ENCODE measurements at regions not wholly inside any gene's neighbourhood (a gene's known extent, or its start where the extent isn't known, plus 50 kb on each side); places are given as distances from the start of the nearest gene placed in this dataset.

DNA sequence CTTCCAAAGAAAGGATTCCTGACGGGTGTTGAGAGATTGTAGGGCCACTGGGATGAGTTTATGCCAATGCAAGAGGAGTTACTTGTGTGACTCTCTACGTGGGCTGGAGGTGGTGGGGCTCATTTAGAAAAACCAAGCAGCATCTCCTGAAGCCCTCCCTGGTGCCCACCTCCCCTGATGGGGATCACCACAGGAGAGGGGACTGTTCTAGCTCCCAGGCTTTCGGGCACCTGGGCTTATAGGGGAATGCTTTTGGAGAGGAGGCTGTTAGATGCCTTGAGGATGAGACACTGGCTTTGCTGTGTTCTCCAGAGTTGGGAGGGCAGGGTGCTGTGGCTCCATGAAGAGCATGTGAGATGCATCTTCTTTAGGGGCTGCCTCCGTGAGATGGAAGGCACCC is 65.0 kb downstream of the IRX1 start:
- DNase-seq (ENCODE audit: low read depth in 1 of 2, low spot score in 1 of 2) (no peak), ATAC-seq (no peak), FAIRE-seq (no peak)
- POLR2A ChIA-PET = no interaction called here
- 2% methylated on average over 4 of the region's 4 CpGs for WGBS (ENCODE audit: missing lambda C conversion rate)
- H3K4me1 ChIP-seq = no peaks in the 10 kb centered on the region
- H3K4me2 ChIP-seq = no peak overlapping the region
- no peak overlapping the region for H3K27ac ChIP-seq
- TF ChIP-seq ZNF302 (CRISPR knock-in tag; IDR thresholded peaks at IDR 0.05) (no peak), FOSB (CRISPR knock-in tag; IDR thresholded peaks at IDR 0.05) (no peak), POLR2AphosphoS2 (conservative IDR thresholded peaks at IDR 0.05; ENCODE audit: low read length) (no peak), NR3C1 (IDR thresholded peaks at IDR 0.05) (no peak)
- no peak overlapping the region for H3K4me3 ChIP-seq
- CTCF ChIA-PET = no interaction called here
- H3K9me3 ChIP-seq = no peaks in the 10 kb centered on the region

GRCh38 chr5:3661755-3662296 is 66.2 kb downstream of the IRX1 start:
- H3K4me1 ChIP-seq = no peaks in the 10 kb centered on the region
- WGBS (ENCODE audit: missing lambda C conversion rate) = 6% methylated on average over 4 of the region's 4 CpGs
- H3K4me3 ChIP-seq = no peak overlapping the region
- TF ChIP-seq, protein P1, sequence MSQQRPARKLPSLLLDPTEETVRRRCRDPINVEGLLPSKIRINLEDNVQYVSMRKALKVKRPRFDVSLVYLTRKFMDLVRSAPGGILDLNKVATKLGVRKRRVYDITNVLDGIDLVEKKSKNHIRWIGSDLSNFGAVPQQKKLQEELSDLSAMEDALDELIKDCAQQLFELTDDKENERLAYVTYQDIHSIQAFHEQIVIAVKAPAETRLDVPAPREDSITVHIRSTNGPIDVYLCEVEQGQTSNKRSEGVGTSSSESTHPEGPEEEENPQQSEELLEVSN (IDR thresholded peaks at IDR 0.05; ENCODE audit: borderline replicate concordance, low read depth) = no peak
- TF ChIP-seq, protein P2, sequence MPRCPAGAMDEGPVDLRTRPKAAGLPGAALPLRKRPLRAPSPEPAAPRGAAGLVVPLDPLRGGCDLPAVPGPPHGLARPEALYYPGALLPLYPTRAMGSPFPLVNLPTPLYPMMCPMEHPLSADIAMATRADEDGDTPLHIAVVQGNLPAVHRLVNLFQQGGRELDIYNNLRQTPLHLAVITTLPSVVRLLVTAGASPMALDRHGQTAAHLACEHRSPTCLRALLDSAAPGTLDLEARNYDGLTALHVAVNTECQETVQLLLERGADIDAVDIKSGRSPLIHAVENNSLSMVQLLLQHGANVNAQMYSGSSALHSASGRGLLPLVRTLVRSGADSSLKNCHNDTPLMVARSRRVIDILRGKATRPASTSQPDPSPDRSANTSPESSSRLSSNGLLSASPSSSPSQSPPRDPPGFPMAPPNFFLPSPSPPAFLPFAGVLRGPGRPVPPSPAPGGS (IDR thresholded peaks at IDR 0.05) = no peak
- TF ChIP-seq NPAS2 (CRISPR knock-in tag; IDR thresholded peaks at IDR 0.05; ENCODE audit: borderline replicate concordance) = no peak
- TF ChIP-seq EP300 (IDR thresholded peaks at IDR 0.05) = no peak
- TF ChIP-seq MAFK (IDR thresholded peaks at IDR 0.05; ENCODE audit: partially characterized antibody) = no peak
- TF ChIP-seq CBX2 (IDR thresholded peaks at IDR 0.05; ENCODE audit: borderline replicate concordance, low read depth) = no peak
- TF ChIP-seq, protein P3, sequence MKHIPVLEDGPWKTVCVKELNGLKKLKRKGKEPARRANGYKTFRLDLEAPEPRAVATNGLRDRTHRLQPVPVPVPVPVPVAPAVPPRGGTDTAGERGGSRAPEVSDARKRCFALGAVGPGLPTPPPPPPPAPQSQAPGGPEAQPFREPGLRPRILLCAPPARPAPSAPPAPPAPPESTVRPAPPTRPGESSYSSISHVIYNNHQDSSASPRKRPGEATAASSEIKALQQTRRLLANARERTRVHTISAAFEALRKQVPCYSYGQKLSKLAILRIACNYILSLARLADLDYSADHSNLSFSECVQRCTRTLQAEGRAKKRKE (CRISPR knock-in tag; IDR thresholded peaks at IDR 0.05; ENCODE audit: low read depth) = no peak
- TF ChIP-seq JUNB (IDR thresholded peaks at IDR 0.05) = no peak
- no peak for TF ChIP-seq HDAC2 (IDR thresholded peaks at IDR 0.05)
- no peak for TF ChIP-seq RAD21 (conservative IDR thresholded peaks at IDR 0.05 in 1 of 2, IDR thresholded peaks at IDR 0.05 in 1 of 2)
- TF ChIP-seq HOXB13 (CRISPR knock-in tag; IDR thresholded peaks at IDR 0.05; ENCODE audit: low read depth) = no peak
- TF ChIP-seq ZNF302 (CRISPR knock-in tag; IDR thresholded peaks at IDR 0.05) = no peak
- no peak for TF ChIP-seq TP53 (CRISPR knock-in tag; IDR thresholded peaks at IDR 0.05)
- TF ChIP-seq POLR2A (IDR thresholded peaks at IDR 0.05; ENCODE audit: low read length) = no peak
- TF ChIP-seq NR3C1 (IDR thresholded peaks at IDR 0.05) = no peak
- no peak for TF ChIP-seq CHD4 (IDR thresholded peaks at IDR 0.05; ENCODE audit: borderline replicate concordance)
- TF ChIP-seq CBX8 (IDR thresholded peaks at IDR 0.05) = no peak
- no peak for TF ChIP-seq SREBF2 (IDR thresholded peaks at IDR 0.05)
- FAIRE-seq (no peak), ATAC-seq (no peak), DNase-seq (ENCODE audit: low read depth in 1 of 2, low spot score in 1 of 2) (no peak)
- no peak overlapping the region for H3K27ac ChIP-seq
- H3K4me2 ChIP-seq = no peak overlapping the region
- ChIA-PET POLR2A (no interaction called here), CTCF (no interaction called here)
- H3K9me3 ChIP-seq = no peaks in the 10 kb centered on the region

GRCh38 chr5:3662344-3662743 is 66.7 kb downstream of the IRX1 start:
- Histone ChIP-seq H3K4me1 (no peaks in the 10 kb centered on the region), H3K9me3 (no peaks in the 10 kb centered on the region), H3K4me3 (no peak overlapping the region), H3K27ac (no peak overlapping the region), H3K4me2 (no peak overlapping the region)
- ATAC-seq = no peak
- TF ChIP-seq ZC3H11A (IDR thresholded peaks at IDR 0.05) = no peak
- no peak for TF ChIP-seq BHLHE40 (IDR thresholded peaks at IDR 0.05; ENCODE audit: low read depth, low read length)
- TF ChIP-seq ESRRA (IDR thresholded peaks at IDR 0.05; ENCODE audit: borderline replicate concordance, low read length) = no peak
- TF ChIP-seq FOXS1 (CRISPR knock-in tag; IDR thresholded peaks at IDR 0.05) = no peak
- no peak for TF ChIP-seq HEYL (CRISPR knock-in tag; IDR thresholded peaks at IDR 0.05)
- TF ChIP-seq RNF2 (IDR thresholded peaks at IDR 0.05; ENCODE audit: borderline replicate concordance, low read depth) = no peak
- TF ChIP-seq MYC (IDR thresholded peaks at IDR 0.05; ENCODE audit: borderline replicate concordance, low read length) = no peak
- no peak for TF ChIP-seq KDM5A (IDR thresholded peaks at IDR 0.05)
- no peak for TF ChIP-seq HOXA7 (CRISPR knock-in tag; IDR thresholded peaks at IDR 0.05)
- no peak for TF ChIP-seq RCOR1 (IDR thresholded peaks at IDR 0.05; ENCODE audit: low read depth, low read length)
- no peak for TF ChIP-seq PBX3 (IDR thresholded peaks at IDR 0.05)
- POLR2A ChIA-PET = no interaction called here
- FAIRE-seq = no peak
- WGBS (ENCODE audit: missing lambda C conversion rate) = 0% methylated on average over 1 of the region's 1 CpG
- CTCF ChIA-PET = no interaction called here
- DNase-seq (ENCODE audit: low read depth in 1 of 2, low spot score in 1 of 2) = no peak
